ENCODE measurements at regions not wholly inside any gene's neighbourhood (a gene's known extent, or its start where the extent isn't known, plus 50 kb on each side); places are given as distances from the start of the nearest gene placed in this dataset.
A peak's percentile ranks its signal among the peaks of the same experiment; 100 is the strongest.

- TF ChIP-seq ZNF275 (CRISPR knock-in tag; IDR thresholded peaks at IDR 0.05; ENCODE audit: borderline replicate concordance) (no peak; the same call in 1 of the 2 replicates), ZIK1 (CRISPR knock-in tag; IDR thresholded peaks at IDR 0.05; ENCODE audit: borderline replicate concordance, low read depth) (no peak), ZBTB21 (CRISPR knock-in tag; IDR thresholded peaks at IDR 0.05) (0 out of 2 replicates have a peak, but pooled peaks have one; percentile 22), ATF2 (CRISPR knock-in tag; IDR thresholded peaks at IDR 0.05) (no peak), NFIB (CRISPR knock-in tag; IDR thresholded peaks at IDR 0.05; ENCODE audit: borderline replicate concordance) (no peak), BATF2 (CRISPR knock-in tag; IDR thresholded peaks at IDR 0.05) (no peak), RFXANK (CRISPR knock-in tag; IDR thresholded peaks at IDR 0.05) (no peak), IRF1 (CRISPR knock-in tag; IDR thresholded peaks at IDR 0.05; ENCODE audit: low read depth) (no peak), KAT8 (CRISPR knock-in tag; IDR thresholded peaks at IDR 0.05) (peak; percentile 80; the same call in 1 of the 2 replicates), NFE2L1 (CRISPR knock-in tag; IDR thresholded peaks at IDR 0.05; ENCODE audit: borderline replicate concordance) (no peak), ZNF251 (CRISPR knock-in tag; IDR thresholded peaks at IDR 0.05) (no peak), NAIF1 (CRISPR knock-in tag; IDR thresholded peaks at IDR 0.05; ENCODE audit: borderline replicate concordance) (no peak), ZMYM2 (CRISPR knock-in tag; IDR thresholded peaks at IDR 0.05) (peak; percentile 94), ZNF816 (CRISPR knock-in tag; IDR thresholded peaks at IDR 0.05; ENCODE audit: borderline replicate concordance) (no peak; the same call in 1 of the 2 replicates), ZNF572 (CRISPR knock-in tag; IDR thresholded peaks at IDR 0.05) (no peak), NCOA5 (CRISPR knock-in tag; IDR thresholded peaks at IDR 0.05) (no peak), CAMTA2 (CRISPR knock-in tag; IDR thresholded peaks at IDR 0.05; ENCODE audit: borderline replicate concordance) (no peak), ZNF646 (CRISPR knock-in tag; IDR thresholded peaks at IDR 0.05) (0 out of 2 replicates have a peak, but pooled peaks have one; percentile 19), TMF1 (CRISPR knock-in tag; IDR thresholded peaks at IDR 0.05; ENCODE audit: low read depth) (0 out of 2 replicates have a peak, but pooled peaks have one; percentile 18)
Measured at GRCh38 chr1:229098903-229099578, 171.9 kb upstream of the RAB4A start (continued).

Data from HepG2 (cell line).